Middle frontal gyrus (tissue), 1 donor: ENCODE measurements at regions not wholly inside any gene's neighbourhood (a gene's known extent, or its start where the extent isn't known, plus 50 kb on each side); places are given as distances from the start of the nearest gene placed in this dataset.
"Not testable (repeated sequence)": the region's sequence is repeated elsewhere in the genome, so short reads cannot be mapped to it uniquely, and the experiment has no call there.

Experiments used
- DNase-seq: peaks from one replicate; pipeline ENCODE4 v3.0.0-alpha.2; 2015; ENCODE audit warnings: low spot score; ENCODE audit errors: extremely low spot score

GRCh38 chr3:148459931-148460513, 237.7 kb upstream of the AGTR1 start:
- no peak for DNase-seq

GRCh38 chr3:148460686-148461085, 237.0 kb upstream of the AGTR1 start:
- DNase-seq: no peak

GRCh38 chr3:148464246-148464645, 233.5 kb upstream of the AGTR1 start:
- DNase-seq: no peak

- no peak for DNase-seq
Observed at GRCh38 chr3:148466143-148466542, 231.6 kb upstream of the AGTR1 start.

- no peak for DNase-seq
Observed at GRCh38 chr3:148466980-148467740, 230.5 kb upstream of the AGTR1 start.

- DNase-seq: no peak
Observed at GRCh38 chr3:148477375-148477774, 220.3 kb upstream of the AGTR1 start.

- no peak for DNase-seq
Observed at GRCh38 chr3:148493631-148494030, 204.1 kb upstream of the AGTR1 start.

- DNase-seq: no peak
Observed at GRCh38 chr3:148494451-148494850, 203.3 kb upstream of the AGTR1 start.

GRCh38 chr3:148500881-148501280, 196.8 kb upstream of the AGTR1 start:
- DNase-seq: no peak

GRCh38 chr3:148510116-148510515, 187.6 kb upstream of the AGTR1 start:
- no peak for DNase-seq

GRCh38 chr3:148510561-148510960, 187.1 kb upstream of the AGTR1 start:
- DNase-seq: no peak

- DNase-seq: no peak
Observed at GRCh38 chr3:148512648-148513047, 185.1 kb upstream of the AGTR1 start.

- DNase-seq: no peak
Observed at GRCh38 chr3:148513096-148513543, 184.6 kb upstream of the AGTR1 start.

GRCh38 chr3:148518520-148518919, 179.2 kb upstream of the AGTR1 start:
- DNase-seq: no peak

- DNase-seq: not testable (repeated sequence)
Observed at GRCh38 chr3:148525621-148526020, 172.1 kb upstream of the AGTR1 start.

GRCh38 chr3:148528024-148528423, 169.7 kb upstream of the AGTR1 start:
- no peak for DNase-seq

GRCh38 chr3:148531836-148532235, 165.9 kb upstream of the AGTR1 start:
- DNase-seq: no peak

- DNase-seq: no peak
Observed at GRCh38 chr3:148532326-148532725, 165.4 kb upstream of the AGTR1 start.

GRCh38 chr3:148532774-148533173, 164.9 kb upstream of the AGTR1 start:
- no peak for DNase-seq

- DNase-seq: no peak
Observed at GRCh38 chr3:148534089-148534988, 163.4 kb upstream of the AGTR1 start.

- DNase-seq: no peak
Observed at GRCh38 chr3:148535001-148535400, 162.7 kb upstream of the AGTR1 start.

- DNase-seq: no peak
Observed at GRCh38 chr3:148540266-148540665, 157.4 kb upstream of the AGTR1 start.
